C4-2B (cell line): ENCODE measurements at regions not wholly inside any gene's neighbourhood (a gene's known extent, or its start where the extent isn't known, plus 50 kb on each side); places are given as distances from the start of the nearest gene placed in this dataset.
"Not testable (repeated sequence)": the region's sequence is repeated elsewhere in the genome, so short reads cannot be mapped to it uniquely, and the experiment has no call there.

Experiments used
- H3K27ac ChIP-seq: fragments of 450-650 bp; 2 replicates; pipeline ENCODE4 v1.5.1; 2017
- ZFX ChIP-seq: fragments of 450-650 bp; IDR thresholded peaks from 2 replicates; pipeline ENCODE4 v1.6.1; 2017
- TF ChIP-seq, protein P1 (sequence below): fragments of 450-650 bp; conservative IDR thresholded peaks from 2 replicates; pipeline ENCODE4 v1.5.1; 2017; ENCODE audit warnings: mild to moderate bottlenecking

DNA sequence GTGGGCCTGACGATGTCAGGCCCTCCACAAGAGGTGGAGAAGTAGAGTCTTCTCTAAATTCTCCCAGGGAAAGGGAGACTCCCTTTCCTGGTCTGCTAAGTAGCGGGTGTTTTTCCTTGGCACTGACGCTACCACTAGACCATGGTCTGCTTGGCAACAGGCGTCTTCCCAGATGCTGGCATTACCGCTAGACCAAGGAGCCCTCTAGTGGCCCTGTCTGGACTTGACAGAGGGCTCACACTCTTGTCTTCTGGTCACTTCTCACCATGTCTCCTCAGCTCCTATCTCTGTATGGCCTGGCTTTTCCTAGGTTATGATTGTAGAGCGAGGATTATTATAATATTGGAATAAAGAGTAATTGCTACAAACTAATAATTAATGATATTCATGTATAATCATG lies 51.1 kb upstream of the RASSF6 start:
- TF ChIP-seq, protein P1, sequence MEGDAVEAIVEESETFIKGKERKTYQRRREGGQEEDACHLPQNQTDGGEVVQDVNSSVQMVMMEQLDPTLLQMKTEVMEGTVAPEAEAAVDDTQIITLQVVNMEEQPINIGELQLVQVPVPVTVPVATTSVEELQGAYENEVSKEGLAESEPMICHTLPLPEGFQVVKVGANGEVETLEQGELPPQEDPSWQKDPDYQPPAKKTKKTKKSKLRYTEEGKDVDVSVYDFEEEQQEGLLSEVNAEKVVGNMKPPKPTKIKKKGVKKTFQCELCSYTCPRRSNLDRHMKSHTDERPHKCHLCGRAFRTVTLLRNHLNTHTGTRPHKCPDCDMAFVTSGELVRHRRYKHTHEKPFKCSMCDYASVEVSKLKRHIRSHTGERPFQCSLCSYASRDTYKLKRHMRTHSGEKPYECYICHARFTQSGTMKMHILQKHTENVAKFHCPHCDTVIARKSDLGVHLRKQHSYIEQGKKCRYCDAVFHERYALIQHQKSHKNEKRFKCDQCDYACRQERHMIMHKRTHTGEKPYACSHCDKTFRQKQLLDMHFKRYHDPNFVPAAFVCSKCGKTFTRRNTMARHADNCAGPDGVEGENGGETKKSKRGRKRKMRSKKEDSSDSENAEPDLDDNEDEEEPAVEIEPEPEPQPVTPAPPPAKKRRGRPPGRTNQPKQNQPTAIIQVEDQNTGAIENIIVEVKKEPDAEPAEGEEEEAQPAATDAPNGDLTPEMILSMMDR: peak; percentile 45
- not testable (repeated sequence) for H3K27ac ChIP-seq

DNA sequence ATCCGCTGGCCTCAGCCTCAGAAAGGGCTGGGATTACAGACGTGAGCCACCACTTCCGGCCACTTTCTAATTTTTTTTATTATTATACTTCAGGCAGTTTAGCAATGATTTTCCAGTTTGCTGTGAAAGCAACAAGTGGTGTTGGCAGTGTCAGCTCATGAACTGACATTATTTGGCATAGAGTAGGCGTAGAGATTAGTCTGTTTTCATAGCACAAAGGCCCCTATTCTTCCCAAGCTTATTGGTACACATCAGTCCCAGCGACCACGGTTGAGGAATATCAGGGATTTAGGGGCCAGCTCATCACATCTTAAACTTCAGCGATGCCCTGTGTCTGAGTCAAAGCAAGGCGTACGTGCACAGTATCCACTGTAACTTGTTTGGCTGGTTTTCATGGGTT lies 53.0 kb upstream of the RASSF6 start:
- no peak for TF ChIP-seq ZFX
- TF ChIP-seq, protein P1: no peak
- H3K27ac ChIP-seq: no peak overlapping the region

DNA sequence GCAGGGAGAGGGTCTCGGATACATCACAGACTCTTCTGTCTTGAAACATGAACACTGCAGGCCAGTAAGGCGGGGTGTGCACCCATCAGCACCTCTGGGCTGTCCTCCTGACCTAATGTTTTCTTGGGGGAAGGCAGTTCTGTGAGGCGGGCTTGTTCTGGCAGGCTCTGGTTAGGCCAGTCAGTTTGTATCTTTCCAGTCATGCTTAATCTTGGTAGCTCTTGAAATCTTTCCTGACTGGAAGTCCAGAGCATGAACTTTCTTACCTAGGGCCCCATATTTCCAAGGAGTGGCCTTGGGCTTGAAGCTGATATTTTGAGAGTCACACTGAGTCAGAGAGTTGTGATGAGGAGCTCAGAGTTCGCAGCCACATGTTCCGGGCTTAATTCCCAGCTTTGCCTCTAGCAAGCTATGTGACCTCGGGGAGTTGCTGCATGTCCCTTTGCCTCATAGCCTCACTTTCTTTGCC lies 54.2 kb upstream of the RASSF6 start:
- H3K27ac ChIP-seq: no peak overlapping the region
- TF ChIP-seq ZFX: no peak
- TF ChIP-seq, protein P1: no peak

DNA sequence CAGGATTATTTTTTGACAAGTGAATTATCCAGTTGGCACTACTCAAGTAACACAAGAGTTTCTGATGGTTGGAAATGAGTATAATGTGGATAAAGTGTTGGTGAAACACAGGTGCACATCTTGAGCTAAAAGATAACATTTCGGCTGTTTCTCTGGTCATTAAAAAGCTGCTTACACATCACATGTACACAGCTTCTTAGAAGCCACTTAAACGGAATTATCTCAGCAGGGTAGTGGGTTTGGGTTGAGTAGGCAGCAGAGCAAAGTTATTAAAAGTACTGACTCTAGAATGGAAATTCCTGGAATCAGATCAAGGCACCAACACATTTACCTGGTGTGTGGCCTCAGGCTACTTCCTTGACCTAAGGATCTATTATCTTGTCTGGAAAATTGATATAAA lies 55.4 kb upstream of the RASSF6 start:
- H3K27ac ChIP-seq: no peak overlapping the region
- TF ChIP-seq ZFX: no peak
- TF ChIP-seq, protein P1: no peak

DNA sequence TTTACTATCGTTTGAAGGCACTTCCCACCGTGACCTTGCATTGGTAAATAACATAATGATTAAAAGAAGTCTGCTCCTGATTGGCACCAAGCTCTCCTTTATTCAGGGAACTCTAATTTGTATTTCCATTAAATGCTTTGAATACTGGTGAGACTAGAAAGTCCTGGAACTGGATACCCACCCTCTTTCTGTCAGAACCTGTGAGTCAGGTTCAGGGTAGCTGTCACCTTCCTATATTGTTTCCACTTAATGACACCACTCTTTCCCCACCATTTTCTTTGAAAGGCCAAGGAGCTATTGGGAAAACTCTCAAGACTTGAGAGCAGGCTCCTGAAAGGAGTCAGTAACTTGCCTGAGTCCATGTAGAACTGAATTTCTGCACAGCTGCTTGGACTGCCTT lies 55.9 kb upstream of the RASSF6 start:
- TF ChIP-seq ZFX: no peak
- TF ChIP-seq, protein P1: no peak
- H3K27ac ChIP-seq: no peak overlapping the region

DNA sequence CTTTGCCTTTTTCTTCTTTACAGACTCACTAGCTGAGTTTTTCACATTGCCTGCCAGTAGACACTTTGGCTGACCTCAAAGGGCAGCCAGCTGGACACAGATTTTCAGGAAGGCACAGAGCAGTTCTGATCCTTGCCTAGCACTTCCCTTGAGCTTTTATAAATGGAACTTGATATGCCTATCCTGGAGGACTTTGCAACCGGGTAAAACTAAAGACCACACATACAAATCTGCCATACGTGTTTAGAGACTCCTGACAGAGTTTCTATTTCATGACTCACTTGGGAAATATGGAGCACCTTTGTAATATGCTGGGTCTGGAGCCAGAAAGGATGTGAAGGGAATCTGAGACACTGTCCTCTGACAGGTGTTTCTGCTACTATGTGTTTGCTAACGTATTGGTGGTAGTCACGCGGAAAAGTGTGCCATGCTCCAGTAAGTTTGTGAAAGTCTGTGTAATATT lies 56.7 kb upstream of the RASSF6 start:
- TF ChIP-seq, protein P1: no peak
- TF ChIP-seq ZFX: no peak
- no peak overlapping the region for H3K27ac ChIP-seq

DNA sequence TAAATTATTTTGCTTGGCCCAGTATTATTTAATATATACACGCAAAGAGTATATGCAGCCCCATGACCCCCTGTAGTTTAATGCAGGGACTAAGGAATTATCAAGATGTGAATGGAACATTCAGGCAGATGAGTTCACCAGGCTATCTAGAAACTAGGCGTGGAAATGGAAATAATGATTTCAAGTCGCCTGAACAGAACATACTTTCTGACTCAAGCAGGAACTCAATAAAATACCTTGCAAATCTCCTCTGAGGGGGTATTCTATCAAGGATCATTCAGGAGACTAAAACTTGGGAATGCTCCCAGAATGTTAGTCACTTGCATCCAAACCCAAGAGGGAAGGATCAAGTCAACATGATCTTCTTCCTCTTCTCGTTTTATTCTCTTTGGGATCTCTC lies 59.6 kb upstream of the RASSF6 start:
- no peak overlapping the region for H3K27ac ChIP-seq
- TF ChIP-seq, protein P1: no peak
- TF ChIP-seq ZFX: no peak
